GM21515 (cell line): ENCODE measurements at regions not wholly inside any gene's neighbourhood (a gene's known extent, or its start where the extent isn't known, plus 50 kb on each side); places are given as distances from the start of the nearest gene placed in this dataset.
"Not testable (repeated sequence)": the region's sequence is repeated elsewhere in the genome, so short reads cannot be mapped to it uniquely, and the experiment has no call there.

Experiments
- ATAC-seq: cut with Tn5 transposase; IDR thresholded peaks from one replicate; pipeline ENCODE4 v1.9.1; 2021; ENCODE audit not compliant: unreplicated experiment

DNA sequence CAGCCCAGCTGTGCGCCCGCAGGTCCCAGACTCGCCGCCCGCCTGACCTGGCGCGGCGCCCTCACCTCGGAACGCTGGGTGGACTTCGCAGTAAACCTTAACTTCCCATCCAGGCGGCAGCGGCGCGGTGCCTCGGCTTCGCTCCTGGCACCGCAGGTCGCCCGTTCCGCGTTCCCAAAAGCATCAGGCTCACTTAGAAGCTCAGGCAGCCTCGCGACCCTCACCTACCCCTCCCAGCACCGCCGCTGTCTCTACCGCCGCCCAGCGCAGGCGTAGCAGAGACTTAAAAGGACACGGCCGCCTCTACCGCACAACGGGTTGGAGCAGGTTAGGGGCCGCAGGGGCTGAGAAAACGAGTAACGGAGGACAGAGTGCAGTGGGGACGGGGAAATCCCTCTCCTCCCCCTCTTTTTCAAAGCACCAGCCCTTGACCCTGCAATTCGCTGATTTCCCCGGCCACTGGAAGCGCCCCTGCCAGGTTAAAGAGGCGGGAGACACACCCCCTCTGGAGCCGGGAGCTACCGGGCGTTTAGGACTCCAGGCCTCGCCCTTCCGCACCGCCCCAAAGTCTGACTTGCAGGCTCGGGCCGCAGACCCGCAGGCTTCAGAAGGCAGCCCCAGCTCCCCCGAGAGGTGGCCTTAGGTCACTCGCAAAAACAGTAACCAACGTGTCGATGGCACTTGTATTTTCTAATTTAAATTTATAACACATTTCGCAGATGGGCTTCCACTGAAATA is 328.5 kb downstream of the FAM72C start:
- ATAC-seq = no peak

DNA sequence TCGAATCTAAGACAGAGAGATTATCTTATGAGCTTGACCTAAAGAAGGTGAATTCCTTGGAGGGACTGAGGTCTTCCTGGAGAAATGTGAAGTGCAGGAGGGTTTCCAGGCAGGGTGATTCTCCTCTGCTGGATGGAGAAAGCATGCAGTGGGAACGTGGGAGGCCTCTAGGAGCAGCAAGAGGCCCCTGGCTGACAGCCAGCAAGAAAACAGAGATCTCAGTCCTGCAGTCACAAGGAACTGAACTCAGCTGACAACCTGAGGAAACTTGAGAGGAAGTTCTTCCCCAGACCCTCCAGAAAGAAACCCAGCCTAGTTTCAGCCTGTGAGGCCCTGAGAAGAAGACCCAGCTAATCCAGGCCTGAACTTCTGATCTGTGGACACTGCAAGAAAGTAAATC is 345.9 kb downstream of the FAM72C start:
- ATAC-seq = no peak

DNA sequence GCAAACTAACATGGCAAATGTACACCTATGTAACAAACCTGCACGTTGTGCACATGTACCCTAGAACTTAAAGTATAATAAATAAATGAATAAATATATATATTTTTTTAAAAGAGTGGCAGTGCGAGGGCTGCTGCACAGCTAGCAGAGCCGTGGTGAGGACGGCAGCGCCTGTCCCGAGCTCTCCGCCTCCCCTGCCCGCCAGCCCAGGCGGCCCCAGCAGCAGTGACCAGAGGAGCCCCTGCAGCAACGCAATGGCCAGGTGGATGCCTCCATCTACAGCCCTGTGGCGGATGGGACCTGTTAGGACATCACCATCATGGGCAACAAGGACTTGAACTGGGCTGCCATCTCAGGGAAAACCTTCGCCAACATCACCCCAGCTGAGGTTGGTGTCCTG is 351.9 kb downstream of the FAM72C start:
- no peak for ATAC-seq

DNA sequence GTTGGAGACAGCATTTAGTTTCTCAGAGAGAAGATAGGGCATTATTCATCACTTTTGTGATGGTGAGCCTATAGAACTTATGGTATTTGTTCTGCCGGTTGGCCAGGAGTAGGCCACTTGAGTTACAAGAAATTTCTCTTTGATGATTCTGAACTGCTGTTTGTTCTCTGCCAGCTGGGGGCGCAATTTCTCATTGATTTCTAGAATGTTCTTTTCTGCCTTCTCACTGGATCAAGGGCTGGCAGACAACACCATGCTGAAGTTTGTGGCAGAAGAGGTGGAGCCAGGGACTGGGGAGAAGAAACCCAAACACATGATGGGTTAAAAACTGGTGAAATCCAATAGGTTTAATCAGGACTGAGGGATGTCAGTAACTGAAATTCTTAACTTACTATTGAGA is 360.6 kb downstream of the FAM72C start:
- no peak for ATAC-seq

DNA sequence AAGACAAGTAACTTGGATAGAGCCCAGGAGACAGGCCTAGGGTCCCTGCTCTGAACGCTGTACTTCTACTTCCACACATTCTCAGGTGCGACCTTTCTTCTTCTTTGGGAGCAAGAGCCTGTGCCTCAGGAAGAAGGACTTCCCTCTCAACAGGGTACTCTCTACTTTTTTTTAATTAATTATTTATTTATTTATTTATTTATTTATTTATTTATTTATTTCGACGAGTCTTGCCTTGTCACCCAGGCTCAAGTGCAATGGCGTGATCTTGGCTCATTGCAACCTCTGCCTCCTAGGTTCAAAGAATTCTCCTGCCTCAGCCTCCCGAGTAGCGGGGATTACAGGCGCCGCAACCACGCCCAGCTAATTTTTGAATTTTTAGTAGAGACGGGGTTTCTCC is 361.6 kb downstream of the FAM72C start:
- ATAC-seq = no peak

DNA sequence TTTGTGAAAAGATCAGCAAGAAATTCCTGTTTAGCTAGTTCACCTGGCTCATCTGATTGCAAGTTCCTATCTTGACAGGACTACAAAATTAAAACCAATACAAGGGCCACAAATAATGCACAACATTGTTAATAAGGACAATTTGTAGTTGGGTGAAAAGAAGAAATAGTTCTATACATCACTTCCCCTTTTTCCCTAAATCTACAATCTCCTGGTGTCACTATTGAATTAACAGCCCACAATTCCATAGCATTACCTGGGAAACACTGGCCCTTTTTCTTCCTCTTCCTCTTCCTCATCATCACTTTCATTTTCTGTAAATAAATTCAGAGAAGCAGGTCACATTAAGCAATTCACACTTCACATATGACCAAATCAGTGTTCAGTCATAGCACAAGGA is 366.9 kb downstream of the FAM72C start:
- no peak for ATAC-seq

DNA sequence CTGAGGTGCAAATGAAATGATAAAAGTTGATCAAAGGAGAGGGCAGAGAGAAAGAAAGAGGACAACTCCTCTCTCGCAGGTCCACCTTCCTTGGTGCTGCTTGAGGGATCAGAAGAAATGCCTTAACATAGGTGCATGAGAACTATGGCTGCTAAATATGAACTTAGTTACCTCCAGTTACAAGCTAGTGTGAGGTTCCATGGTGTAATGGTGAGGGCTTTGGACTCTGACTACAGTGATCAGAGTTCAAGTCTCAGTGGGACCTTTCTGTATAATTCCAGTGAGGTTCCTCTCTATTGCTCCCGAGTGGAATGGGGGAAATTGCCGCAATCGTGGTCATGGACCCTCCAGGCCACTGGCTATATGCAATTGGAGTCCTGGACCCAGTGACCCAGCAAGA is 387.3 kb downstream of the FAM72C start:
- ATAC-seq = no peak

DNA sequence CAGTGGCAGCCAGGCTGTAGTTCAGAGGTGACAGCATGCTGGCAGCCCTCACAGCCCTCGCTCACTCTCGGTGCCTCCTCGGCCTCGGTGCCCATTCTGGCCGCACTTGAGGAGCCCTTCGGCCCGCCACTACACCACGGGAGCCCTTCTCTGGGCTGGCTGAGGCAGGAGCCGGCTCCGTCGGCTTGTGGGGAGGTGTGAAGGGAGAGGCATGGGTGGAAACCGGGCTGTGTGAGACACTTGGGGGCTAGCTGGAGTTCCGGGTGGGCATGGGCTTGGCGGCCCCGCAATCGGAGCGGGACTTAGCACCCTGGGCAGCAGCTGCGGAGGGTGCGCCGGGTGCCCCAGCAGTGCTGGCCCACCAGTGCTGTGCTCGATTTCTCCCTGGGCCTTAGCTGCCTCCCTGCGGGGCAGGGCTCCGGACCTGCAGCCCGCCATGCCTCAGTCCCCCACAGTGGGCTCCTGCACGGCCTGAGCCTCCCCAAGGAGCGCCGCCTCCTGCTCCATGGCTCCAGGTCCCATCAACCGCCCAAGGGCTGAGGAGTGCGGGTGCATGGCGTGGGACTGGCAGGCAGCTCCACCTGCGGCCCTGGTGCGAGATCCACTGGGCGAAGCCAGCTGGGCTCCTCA is 396.8 kb downstream of the FAM72C start:
- ATAC-seq = no peak

DNA sequence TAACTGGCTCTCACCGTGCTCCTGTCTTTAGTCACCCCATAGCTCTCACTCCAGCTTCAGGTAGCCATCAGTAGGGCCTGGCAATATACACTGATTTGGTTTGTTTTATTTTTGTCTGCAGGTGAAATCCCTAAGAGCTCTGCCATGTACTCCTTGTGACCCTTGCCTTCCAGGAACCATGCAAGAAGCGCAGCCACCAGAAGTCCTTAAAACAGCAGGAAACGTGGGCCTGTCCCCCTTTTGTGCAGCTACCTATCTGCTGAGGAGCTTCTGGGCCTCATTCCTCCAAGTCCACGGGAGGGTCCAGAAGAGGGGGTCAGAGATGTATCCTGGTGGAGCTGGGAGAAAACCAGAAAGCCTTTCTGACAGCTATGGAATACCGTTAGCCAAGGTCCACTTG is 399.1 kb downstream of the FAM72C start:
- ATAC-seq = not testable (repeated sequence)

DNA sequence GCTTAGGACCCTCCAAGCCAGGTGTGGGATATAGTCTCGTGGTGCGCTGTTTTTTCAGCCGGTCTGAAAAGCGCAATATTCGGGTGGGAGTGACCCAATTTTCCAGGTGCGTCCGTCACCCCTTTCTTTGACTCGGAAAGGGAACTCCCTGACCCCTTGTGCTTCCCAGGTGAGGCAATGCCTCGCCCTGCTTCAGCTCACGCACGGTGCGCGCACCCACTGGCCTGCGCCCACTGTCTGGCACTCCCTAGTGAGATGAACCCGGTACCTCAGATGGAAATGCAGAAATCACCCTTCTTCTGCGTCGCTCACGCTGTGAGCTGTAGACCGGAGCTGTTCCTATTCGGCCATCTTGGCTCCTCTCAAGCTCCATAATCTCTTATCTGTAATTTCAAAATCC is 408.0 kb downstream of the FAM72C start:
- ATAC-seq = not testable (repeated sequence)

DNA sequence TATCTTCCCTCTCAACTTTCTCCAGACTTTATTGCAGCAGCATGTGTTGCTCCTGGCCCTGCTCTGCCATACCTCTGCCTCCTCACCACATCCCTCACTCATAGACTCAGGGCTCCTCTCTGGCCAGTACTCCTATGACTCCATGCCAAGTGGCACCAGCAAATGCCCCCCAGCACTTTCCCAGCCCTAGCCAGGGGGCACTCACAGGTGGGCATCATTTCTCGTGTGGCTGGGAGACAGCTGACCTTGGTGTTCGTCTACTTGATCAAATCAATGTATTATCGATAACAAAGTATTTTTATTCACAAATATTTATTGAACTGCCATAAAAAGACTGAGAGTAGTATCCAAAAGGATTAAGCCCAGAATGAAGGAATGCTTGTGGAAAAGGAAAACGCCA is 418.2 kb downstream of the FAM72C start:
- no peak for ATAC-seq

DNA sequence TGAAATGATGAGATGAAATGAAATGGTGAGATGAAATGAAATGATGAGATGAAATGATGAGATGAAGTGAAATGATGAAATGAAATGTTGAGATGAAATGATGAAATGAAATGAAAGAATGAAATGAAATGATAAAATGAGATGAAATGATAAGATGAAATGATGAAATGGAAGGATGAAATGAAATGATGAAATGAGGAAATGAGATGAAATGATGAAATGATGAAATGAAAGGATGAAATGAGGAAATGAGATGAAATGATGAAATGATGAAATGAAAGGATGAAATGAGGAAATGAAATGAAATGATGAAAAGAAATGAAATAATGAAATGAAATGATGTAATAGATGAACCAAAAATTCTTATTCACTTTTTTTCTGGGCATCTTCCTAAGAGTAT is 467.1 kb downstream of the FAM72C start:
- not testable (repeated sequence) for ATAC-seq

DNA sequence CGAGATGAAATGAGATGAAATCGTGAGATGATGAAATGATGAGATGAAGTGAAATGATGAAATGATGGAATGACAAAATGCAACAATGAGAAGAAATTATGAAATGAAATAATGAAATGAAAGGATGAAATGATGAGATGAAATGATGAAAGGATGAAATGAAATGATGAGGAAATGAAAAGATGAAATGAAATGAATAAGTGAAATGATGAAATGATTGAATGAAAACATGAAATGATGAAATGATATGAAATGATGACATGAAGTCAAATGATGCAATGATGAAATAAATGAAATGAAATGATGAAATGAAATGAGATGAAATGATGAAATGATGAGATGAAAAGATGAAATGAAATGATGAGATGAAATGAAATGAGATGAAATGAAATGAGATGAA is 467.7 kb downstream of the FAM72C start:
- ATAC-seq = not testable (repeated sequence)

DNA sequence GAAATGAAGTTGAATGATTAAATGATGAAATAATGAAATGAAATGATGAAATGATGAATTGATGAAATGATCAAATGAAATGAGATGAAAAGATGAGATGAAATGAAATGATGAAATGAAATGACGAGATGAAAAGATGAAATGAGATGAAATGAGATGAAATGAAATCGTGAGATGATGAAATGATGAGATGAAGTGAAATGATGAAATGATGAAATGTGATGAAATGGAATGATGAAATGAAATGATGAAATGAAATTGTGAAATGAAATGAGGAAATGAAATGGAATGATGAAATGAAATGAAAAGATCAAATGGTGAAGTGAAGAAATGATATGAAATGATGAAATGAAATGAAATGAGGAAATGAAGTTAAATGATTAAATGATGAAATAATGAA is 468.7 kb downstream of the FAM72C start:
- ATAC-seq = not testable (repeated sequence)

DNA sequence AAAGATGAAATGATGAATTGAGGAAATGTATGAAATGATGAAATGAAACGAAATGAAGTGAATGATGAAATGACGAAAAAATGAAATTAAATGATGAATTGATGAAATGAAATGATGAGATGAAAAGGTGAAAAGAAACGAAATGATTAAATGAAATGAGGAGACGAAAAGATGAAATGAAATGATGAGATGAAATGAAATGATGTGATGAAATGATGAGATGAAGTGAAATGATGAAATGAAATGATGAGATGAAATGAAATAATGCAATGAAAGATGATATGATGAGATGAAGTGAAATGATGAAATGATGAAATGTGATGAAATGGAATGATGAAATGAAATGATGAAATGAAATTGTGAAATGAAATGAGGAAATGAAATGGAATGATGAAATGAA is 469.7 kb downstream of the FAM72C start:
- not testable (repeated sequence) for ATAC-seq

DNA sequence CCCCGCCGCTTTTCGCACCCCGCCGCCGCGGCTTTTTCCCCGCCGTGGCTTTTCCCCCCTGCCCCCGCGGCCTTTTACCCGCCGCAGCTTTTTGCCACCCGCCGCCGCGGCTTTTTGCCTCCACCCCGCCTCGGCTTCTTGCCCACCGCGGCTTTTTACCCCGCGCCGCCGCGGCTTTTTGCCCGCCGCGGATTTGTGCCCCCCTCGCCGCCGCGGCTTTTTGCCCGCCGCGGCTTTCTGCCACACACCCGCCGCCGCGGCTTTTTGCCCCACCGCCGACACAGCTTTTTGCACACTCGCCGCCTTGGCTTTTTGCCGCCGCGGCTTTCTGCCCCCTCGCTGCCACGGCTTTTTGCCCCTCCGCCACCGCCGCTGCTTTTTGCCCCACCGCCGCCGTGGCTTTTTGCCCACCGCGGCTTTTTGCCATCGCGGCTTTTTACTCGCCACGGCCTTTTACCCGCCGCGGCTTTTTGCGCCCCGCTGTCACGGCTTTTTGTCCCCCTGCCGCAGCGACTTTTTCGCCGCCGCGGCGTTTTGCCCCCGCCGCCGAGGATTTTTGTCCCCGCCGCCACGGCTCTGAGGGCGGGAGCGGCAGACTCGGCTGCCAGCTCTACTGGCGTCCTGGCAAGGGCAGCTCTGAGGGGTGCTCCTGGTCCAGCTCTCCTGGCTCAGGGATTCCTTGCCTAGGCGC is 473.6 kb downstream of the FAM72C start:
- ATAC-seq = not testable (repeated sequence)

DNA sequence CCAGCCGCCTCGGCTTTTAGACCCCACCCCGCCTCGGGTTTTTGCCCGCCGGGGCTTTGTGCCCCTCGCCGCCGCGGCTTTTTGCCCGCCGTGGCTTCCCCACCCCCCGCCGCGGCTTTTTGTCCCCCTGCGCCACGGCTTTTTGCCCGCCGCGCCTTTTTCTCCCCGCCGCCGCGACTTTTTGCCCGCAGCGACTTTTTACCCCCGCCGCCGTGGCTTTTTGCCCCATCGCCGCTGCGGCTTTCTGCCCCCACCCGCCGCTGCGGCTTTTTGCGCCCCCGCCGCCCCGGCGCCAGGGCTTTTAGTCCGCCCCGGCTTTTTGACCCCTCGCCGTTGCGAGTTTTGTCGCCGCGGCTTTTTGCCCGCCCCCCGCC is 474.4 kb downstream of the FAM72C start:
- ATAC-seq = no peak

DNA sequence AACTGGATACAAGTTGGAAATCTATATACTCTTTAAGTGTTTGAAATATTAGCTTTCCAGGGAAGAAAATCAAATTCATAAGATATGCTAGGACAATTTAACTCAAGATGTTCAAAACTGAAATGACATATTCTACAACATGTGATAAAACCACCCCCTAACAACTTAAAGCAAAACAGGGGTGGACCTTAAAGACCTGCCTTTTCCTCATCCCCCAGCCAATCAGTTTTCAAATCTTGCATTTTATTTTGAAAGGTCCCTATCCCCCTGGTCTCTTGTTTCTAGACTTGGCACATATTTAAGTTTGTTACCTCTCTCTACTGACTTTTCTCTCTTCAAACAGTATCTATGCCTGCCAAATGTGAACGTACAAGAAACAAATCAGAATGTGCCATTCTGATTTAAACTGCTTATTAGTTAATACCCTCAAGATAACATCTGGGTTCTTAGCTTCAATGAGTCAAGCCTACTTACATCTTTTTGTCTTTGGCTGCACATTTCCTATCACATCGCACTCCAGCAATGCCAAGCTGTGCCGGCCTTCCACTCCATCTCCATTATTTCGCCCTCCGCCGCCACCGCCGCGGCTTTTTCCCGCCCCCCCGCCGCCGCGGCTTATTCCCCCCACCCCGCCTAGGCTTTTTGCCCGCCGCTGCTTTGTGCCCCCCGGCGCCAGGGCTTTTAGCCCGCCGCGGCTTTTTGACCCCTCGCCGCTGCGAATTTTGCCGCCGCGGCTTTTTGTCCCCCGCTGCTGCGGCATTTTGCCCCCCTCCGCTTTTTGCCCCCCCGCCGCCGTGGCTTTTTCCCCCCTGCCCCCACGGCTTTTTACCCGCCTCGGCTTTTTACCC is 475.0 kb downstream of the FAM72C start:
- not testable (repeated sequence) for ATAC-seq
